Sigmoid colon (tissue), 6 donors: ENCODE measurements at regions not wholly inside any gene's neighbourhood (a gene's known extent, or its start where the extent isn't known, plus 50 kb on each side); places are given as distances from the start of the nearest gene placed in this dataset.

Experiments
- DNase-seq: peaks from one replicate; pipeline ENCODE4 v3.0.0-alpha.2; 2019
- H3K27ac ChIP-seq, 4 donors: fragments of 200-600 bp; sonication (generic); one replicate each; pipeline ENCODE4 v1.5.1; 2016 to 2019; ENCODE audit warnings: mild to moderate bottlenecking in 1 of 4
- H3K27me3 ChIP-seq, 3 donors: fragments of 200-600 bp; sonication (generic); one replicate each; pipeline ENCODE4 v1.5.1; 2019; ENCODE audit warnings: mild to moderate bottlenecking in 1 of 3
- H3K36me3 ChIP-seq, 4 donors: fragments of 200-600 bp; sonication (generic); one replicate each; pipeline ENCODE4 v1.5.1; 2016 to 2019
- H3K4me1 ChIP-seq, 4 donors: fragments of 200-600 bp; sonication (generic); one replicate each; pipeline ENCODE4 v1.5.1; 2017 to 2019
- H3K4me3 ChIP-seq, 4 donors: fragments of 200-600 bp; sonication (generic); one replicate each; pipeline ENCODE4 v1.5.1; 2017 to 2019; ENCODE audit warnings: mild to moderate bottlenecking in 2 of 4, moderate library complexity in 1 of 4
- H3K9me3 ChIP-seq, 4 donors: fragments of 200-600 bp in 3 of 4; sonication (generic) in 3 of 4; one replicate each; pipeline versions ENCODE4 v1.5.1 to v1.6.1; 2013 to 2019
- EP300 ChIP-seq, 4 donors: sonication (generic); formaldehyde crosslinking; IDR thresholded peaks; one replicate each; pipeline ENCODE4 v1.6.1; 2017; ENCODE audit warnings: antibody characterized with exemption in 4 of 4
- POLR2A ChIP-seq, 2 donors: fragments of 450-650 bp; IDR thresholded peaks; one replicate each; pipeline ENCODE4 v1.6.1; 2016; ENCODE audit warnings: antibody characterized with exemption in 2 of 2, mild to moderate bottlenecking in 2 of 2, moderate library complexity in 2 of 2
- POLR2AphosphoS5 ChIP-seq, 4 donors: sonication (generic); formaldehyde crosslinking; IDR thresholded peaks; one replicate each; pipeline ENCODE4 v1.6.1; 2017; ENCODE audit warnings: antibody characterized with exemption in 4 of 4
- WGBS, 2 donors: extraction: QIAGEN DNeasy Blood & Tissue Kit; methylation state at CpG; one replicate each; pipeline ENCODE4 v1.1.7; 2013; 5-methylcytosine and 5-hydroxymethylcytosine counted together
- intact Hi-C: fragments of 100-400 bp; cut with DNase I; formaldehyde crosslinking; loops from one replicate; pipeline ENCODE4 v1.15.1; 2023
- TF ChIP-seq, protein P1 (sequence below), 4 experiments: fragments of 450-650 bp in 3 of 4; fragments of 200-600 bp in 1 of 4; IDR thresholded peaks; one replicate each; pipeline ENCODE4 v1.5.1; 2016 to 2019; ENCODE audit warnings: antibody characterized with exemption in 4 of 4, mild to moderate bottlenecking in 3 of 4, moderate library complexity in 2 of 4
- donor health status: healthy with polysubstance abuse.
- donor health status: healthy.

GRCh38 chr9:11663913-11664312, 1029.3 kb upstream of the TYRP1 start:
- intact Hi-C loops = no loop called here
- WGBS, 2 donors = 87 to 94% methylated on average over 1 of the region's 1 CpG

GRCh38 chr9:11676821-11677220, 1016.4 kb upstream of the TYRP1 start:
- intact Hi-C loops = no loop called here

More at GRCh38 chr9:11663913-11664312, 1029.3 kb upstream of the TYRP1 start:
- Histone ChIP-seq H3K4me3 (no peak overlapping the region), H3K4me1 (no peaks in the 10 kb centered on the region), H3K27me3 (no peaks in the 10 kb centered on the region), H3K36me3 (no peaks in the 10 kb centered on the region), H3K9me3 (no peaks in the 10 kb centered on the region), H3K27ac (no peak overlapping the region)
- TF ChIP-seq, protein P1, sequence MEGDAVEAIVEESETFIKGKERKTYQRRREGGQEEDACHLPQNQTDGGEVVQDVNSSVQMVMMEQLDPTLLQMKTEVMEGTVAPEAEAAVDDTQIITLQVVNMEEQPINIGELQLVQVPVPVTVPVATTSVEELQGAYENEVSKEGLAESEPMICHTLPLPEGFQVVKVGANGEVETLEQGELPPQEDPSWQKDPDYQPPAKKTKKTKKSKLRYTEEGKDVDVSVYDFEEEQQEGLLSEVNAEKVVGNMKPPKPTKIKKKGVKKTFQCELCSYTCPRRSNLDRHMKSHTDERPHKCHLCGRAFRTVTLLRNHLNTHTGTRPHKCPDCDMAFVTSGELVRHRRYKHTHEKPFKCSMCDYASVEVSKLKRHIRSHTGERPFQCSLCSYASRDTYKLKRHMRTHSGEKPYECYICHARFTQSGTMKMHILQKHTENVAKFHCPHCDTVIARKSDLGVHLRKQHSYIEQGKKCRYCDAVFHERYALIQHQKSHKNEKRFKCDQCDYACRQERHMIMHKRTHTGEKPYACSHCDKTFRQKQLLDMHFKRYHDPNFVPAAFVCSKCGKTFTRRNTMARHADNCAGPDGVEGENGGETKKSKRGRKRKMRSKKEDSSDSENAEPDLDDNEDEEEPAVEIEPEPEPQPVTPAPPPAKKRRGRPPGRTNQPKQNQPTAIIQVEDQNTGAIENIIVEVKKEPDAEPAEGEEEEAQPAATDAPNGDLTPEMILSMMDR (IDR thresholded peaks at IDR 0.05) = no peak
- TF ChIP-seq POLR2AphosphoS5 (IDR thresholded peaks at IDR 0.05) (no peak), EP300 (IDR thresholded peaks at IDR 0.05) (no peak), POLR2A (IDR thresholded peaks at IDR 0.05) (no peak)
- no peak for DNase-seq

DNA sequence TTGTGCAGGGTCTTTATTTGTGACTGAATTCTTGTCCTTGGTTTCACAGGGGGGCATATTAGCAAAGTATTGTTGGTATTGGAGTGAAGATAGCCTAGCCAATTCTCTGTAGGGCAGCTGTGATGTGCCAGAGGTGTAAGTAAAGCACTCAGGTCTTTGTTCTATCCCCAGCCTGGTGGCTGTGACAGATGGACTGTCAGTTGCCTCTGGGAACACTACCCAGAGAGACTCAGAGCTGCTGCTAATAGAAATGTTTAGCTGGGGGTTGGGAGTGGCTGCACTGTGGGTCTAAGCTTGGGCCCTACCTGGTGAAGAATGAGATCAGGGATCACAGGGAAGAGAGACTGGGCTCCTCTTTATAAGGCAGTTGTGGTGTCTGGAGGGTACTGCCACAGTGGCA, 1006.5 kb upstream of the TYRP1 start:
- TF ChIP-seq POLR2A (IDR thresholded peaks at IDR 0.05) (no peak), EP300 (IDR thresholded peaks at IDR 0.05) (no peak), POLR2AphosphoS5 (IDR thresholded peaks at IDR 0.05) (no peak)
- TF ChIP-seq, protein P1 (IDR thresholded peaks at IDR 0.05) = no peak
- intact Hi-C loops = no loop called here
- no peaks in the 10 kb centered on the region for H3K4me1 ChIP-seq

More at GRCh38 chr9:11676821-11677220, 1016.4 kb upstream of the TYRP1 start:
- no peak for DNase-seq
- TF ChIP-seq, protein P1 (IDR thresholded peaks at IDR 0.05) = no peak
- TF ChIP-seq EP300 (IDR thresholded peaks at IDR 0.05) (no peak), POLR2AphosphoS5 (IDR thresholded peaks at IDR 0.05) (no peak), POLR2A (IDR thresholded peaks at IDR 0.05) (no peak)
- WGBS, 2 donors = 66 to 80% methylated on average over 2 of the region's 2 CpGs
- H3K36me3 ChIP-seq = no peaks in the 10 kb centered on the region
- H3K9me3 ChIP-seq = peaks cover 0 to 4% (median 0%) of the 10 kb centered on the region in 4 donors
- H3K4me1 ChIP-seq = no peaks in the 10 kb centered on the region
- H3K27ac ChIP-seq = no peak overlapping the region
- no peak overlapping the region for H3K4me3 ChIP-seq
- H3K27me3 ChIP-seq = no peaks in the 10 kb centered on the region

GRCh38 chr9:11697126-11697525, 996.1 kb upstream of the TYRP1 start:
- Histone ChIP-seq H3K9me3 (no peaks in the 10 kb centered on the region), H3K4me3 (no peak overlapping the region), H3K27ac (no peak overlapping the region), H3K36me3 (no peaks in the 10 kb centered on the region), H3K27me3 (no peaks in the 10 kb centered on the region), H3K4me1 (no peaks in the 10 kb centered on the region)
- no peak for DNase-seq
- TF ChIP-seq POLR2A (IDR thresholded peaks at IDR 0.05) (no peak), POLR2AphosphoS5 (IDR thresholded peaks at IDR 0.05) (no peak), EP300 (IDR thresholded peaks at IDR 0.05) (no peak)
- TF ChIP-seq, protein P1 (IDR thresholded peaks at IDR 0.05) = no peak
- intact Hi-C loops = no loop called here

More for the DNA sequence above, 1006.5 kb upstream of the TYRP1 start:
- Histone ChIP-seq H3K36me3 (no peaks in the 10 kb centered on the region), H3K27me3 (no peaks in the 10 kb centered on the region), H3K9me3 (peaks cover 0 to 6% (median 0%) of the 10 kb centered on the region in 4 donors), H3K27ac (no peak overlapping the region), H3K4me3 (no peak overlapping the region)
- no peak for DNase-seq

- Histone ChIP-seq H3K27me3 (no peaks in the 10 kb centered on the region), H3K9me3 (no peaks in the 10 kb centered on the region), H3K27ac (no peak overlapping the region), H3K4me3 (no peak overlapping the region), H3K4me1 (no peaks in the 10 kb centered on the region), H3K36me3 (no peaks in the 10 kb centered on the region)
- no peak for DNase-seq
- intact Hi-C loops = no loop called here
- WGBS, 2 donors = 83 to 85% methylated on average over 3 of the region's 3 CpGs
- TF ChIP-seq EP300 (IDR thresholded peaks at IDR 0.05) (no peak), POLR2AphosphoS5 (IDR thresholded peaks at IDR 0.05) (no peak), POLR2A (IDR thresholded peaks at IDR 0.05) (no peak)
- TF ChIP-seq, protein P1 (IDR thresholded peaks at IDR 0.05) = no peak
Measured at GRCh38 chr9:11701706-11702105, 991.5 kb upstream of the TYRP1 start.
